ENCODE measurements at regions not wholly inside any gene's neighbourhood (a gene's known extent, or its start where the extent isn't known, plus 50 kb on each side); places are given as distances from the start of the nearest gene placed in this dataset.

- FAIRE-seq: no peak
- DNase-seq (ENCODE audit: insufficient read length, low spot score): no peak
- TF ChIP-seq SPI1 (IDR thresholded peaks at IDR 0.05; ENCODE audit: low read depth, low read length): no peak
- no peak for TF ChIP-seq PAX5 (IDR thresholded peaks at IDR 0.05; ENCODE audit: insufficient read depth, low read length, severe bottlenecking)
- no peak for TF ChIP-seq POLR2A (IDR thresholded peaks at IDR 0.05; ENCODE audit: low read depth, low read length)
- no peak for TF ChIP-seq POLR2AphosphoS5 (IDR thresholded peaks at IDR 0.05; ENCODE audit: low read depth, low read length)
- no peak for TF ChIP-seq POU2F2 (IDR thresholded peaks at IDR 0.05; ENCODE audit: low read depth, low read length)
- no peak for TF ChIP-seq TAF1 (IDR thresholded peaks at IDR 0.05; ENCODE audit: low read depth, low read length)
Measured at GRCh38 chr7:25578991-25579777, 350.9 kb upstream of the NPVF start.

DNA sequence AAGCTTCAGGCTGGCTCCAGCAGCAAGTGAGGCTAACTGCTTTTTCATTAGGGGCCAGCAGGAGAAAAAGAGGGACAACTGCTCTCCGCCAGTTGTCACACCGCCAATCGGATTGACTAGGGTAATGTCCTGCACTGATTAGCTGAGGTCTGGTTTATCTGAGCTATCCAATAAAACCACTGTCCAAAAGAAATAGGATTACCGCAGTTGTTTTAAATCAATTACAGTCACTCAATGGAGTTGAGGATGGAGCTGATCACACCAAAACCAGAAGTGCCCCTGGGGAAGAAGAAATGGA lies 351.4 kb upstream of the NPVF start:
- TF ChIP-seq POU2F2 (IDR thresholded peaks at IDR 0.05; ENCODE audit: low read depth, low read length) (no peak), PAX5 (IDR thresholded peaks at IDR 0.05; ENCODE audit: insufficient read depth, low read length, severe bottlenecking) (no peak), SPI1 (IDR thresholded peaks at IDR 0.05; ENCODE audit: low read depth, low read length) (no peak), POLR2AphosphoS5 (IDR thresholded peaks at IDR 0.05; ENCODE audit: low read depth, low read length) (no peak), POLR2A (IDR thresholded peaks at IDR 0.05; ENCODE audit: low read depth, low read length) (no peak), TAF1 (IDR thresholded peaks at IDR 0.05; ENCODE audit: low read depth, low read length) (no peak)
- FAIRE-seq: no peak
- DNase-seq (ENCODE audit: insufficient read length, low spot score): no peak

GRCh38 chr7:25580141-25580540 lies 351.9 kb upstream of the NPVF start:
- TF ChIP-seq SPI1 (IDR thresholded peaks at IDR 0.05; ENCODE audit: low read depth, low read length) (no peak), PAX5 (IDR thresholded peaks at IDR 0.05; ENCODE audit: insufficient read depth, low read length, severe bottlenecking) (no peak), POLR2A (IDR thresholded peaks at IDR 0.05; ENCODE audit: low read depth, low read length) (no peak), POLR2AphosphoS5 (IDR thresholded peaks at IDR 0.05; ENCODE audit: low read depth, low read length) (no peak), TAF1 (IDR thresholded peaks at IDR 0.05; ENCODE audit: low read depth, low read length) (no peak), POU2F2 (IDR thresholded peaks at IDR 0.05; ENCODE audit: low read depth, low read length) (no peak)
- no peak for DNase-seq (ENCODE audit: insufficient read length, low spot score)
- no peak for FAIRE-seq

DNA sequence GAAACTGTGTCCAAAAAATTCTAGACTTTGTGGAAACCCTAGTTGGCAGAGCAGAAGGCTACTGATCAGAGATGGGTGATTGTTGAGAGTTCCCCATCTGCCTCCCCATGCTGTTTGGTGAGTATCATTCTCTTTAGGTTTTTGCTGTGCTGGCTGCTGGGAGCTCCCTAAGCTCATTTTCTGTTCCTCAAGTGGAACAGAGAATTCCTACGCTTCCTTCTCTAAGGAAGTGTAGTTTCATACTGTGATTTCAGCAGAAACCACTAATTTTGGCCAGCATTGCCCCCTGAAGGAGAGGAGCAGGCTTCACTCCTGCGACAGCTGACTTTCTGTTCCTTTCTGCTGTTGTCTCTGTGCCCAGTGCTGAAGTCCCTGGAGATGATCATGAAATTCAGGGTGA lies 355.3 kb upstream of the NPVF start:
- TF ChIP-seq POLR2A (IDR thresholded peaks at IDR 0.05; ENCODE audit: low read depth, low read length) (no peak), POLR2AphosphoS5 (IDR thresholded peaks at IDR 0.05; ENCODE audit: low read depth, low read length) (no peak), PAX5 (IDR thresholded peaks at IDR 0.05; ENCODE audit: insufficient read depth, low read length, severe bottlenecking) (no peak), POU2F2 (IDR thresholded peaks at IDR 0.05; ENCODE audit: low read depth, low read length) (no peak), SPI1 (IDR thresholded peaks at IDR 0.05; ENCODE audit: low read depth, low read length) (no peak), TAF1 (IDR thresholded peaks at IDR 0.05; ENCODE audit: low read depth, low read length) (no peak)
- FAIRE-seq: no peak
- DNase-seq (ENCODE audit: insufficient read length, low spot score): no peak

DNA sequence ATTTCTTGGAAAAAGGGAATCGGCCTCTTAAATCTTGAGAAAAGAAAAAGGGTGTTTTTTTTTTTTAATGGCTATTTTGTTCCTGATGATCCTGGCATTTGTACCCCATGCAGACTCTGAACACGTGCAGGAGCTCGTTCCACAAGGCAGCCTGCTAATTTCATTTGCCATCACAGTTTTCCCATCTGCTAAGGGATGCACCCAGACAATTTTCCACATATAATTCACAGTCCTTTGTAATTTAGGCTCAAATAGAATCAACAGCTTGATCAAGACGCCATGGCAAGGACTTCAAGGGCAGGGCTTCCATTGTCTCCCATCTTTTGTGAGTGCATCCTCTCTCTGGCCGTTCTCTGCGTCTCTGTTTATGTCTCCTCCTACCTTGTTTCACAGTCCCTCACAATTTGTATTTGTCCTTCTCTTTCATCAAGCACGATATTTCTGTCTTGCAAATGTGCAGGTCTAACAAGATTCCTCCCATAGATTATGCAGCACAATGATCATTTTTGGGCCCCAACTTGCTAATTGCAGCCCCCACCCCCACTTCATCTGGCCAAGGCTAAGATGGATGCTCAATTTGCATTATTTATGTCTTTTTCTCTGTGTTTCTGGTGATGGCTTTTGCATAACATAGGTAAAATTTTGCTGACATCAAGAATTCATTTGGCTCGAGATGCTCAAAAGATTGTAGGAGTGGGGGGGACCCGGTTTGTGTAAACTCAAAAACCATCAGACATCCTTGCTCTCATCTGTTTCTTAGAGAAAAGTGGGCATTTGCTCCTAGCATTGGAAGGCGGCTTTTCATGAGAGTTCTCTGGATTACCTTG lies 356.0 kb upstream of the NPVF start:
- no peak for TF ChIP-seq POU2F2 (IDR thresholded peaks at IDR 0.05; ENCODE audit: low read depth, low read length)
- no peak for TF ChIP-seq TAF1 (IDR thresholded peaks at IDR 0.05; ENCODE audit: low read depth, low read length)
- TF ChIP-seq POLR2A (IDR thresholded peaks at IDR 0.05; ENCODE audit: low read depth, low read length): no peak
- no peak for TF ChIP-seq PAX5 (IDR thresholded peaks at IDR 0.05; ENCODE audit: insufficient read depth, low read length, severe bottlenecking)
- no peak for TF ChIP-seq POLR2AphosphoS5 (IDR thresholded peaks at IDR 0.05; ENCODE audit: low read depth, low read length)
- no peak for TF ChIP-seq SPI1 (IDR thresholded peaks at IDR 0.05; ENCODE audit: low read depth, low read length)
- FAIRE-seq (no peak), DNase-seq (ENCODE audit: insufficient read length, low spot score) (no peak)

DNA sequence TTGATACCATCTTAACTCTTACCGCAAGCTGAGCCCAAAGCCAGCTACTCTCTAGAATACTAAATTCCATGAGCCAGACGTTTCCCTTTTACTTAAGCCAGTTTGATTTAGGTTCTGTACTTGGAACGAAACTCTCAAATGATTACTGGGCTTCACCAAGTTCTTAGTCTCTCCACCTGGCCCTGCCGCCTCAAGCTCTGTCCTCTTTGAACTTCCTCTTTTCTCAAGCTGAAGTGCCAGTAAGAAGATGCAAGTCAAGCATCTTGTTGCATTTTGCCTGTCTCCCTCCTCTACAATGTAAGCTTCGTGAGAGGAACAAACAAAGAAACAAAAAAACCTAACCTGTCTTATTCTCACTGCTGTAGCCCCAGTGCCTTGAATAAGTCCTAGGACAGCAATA lies 358.2 kb upstream of the NPVF start:
- FAIRE-seq: no peak
- DNase-seq (ENCODE audit: insufficient read length, low spot score): no peak
- no peak for TF ChIP-seq SPI1 (IDR thresholded peaks at IDR 0.05; ENCODE audit: low read depth, low read length)
- TF ChIP-seq POLR2A (IDR thresholded peaks at IDR 0.05; ENCODE audit: low read depth, low read length): no peak
- no peak for TF ChIP-seq POU2F2 (IDR thresholded peaks at IDR 0.05; ENCODE audit: low read depth, low read length)
- TF ChIP-seq TAF1 (IDR thresholded peaks at IDR 0.05; ENCODE audit: low read depth, low read length): no peak
- no peak for TF ChIP-seq PAX5 (IDR thresholded peaks at IDR 0.05; ENCODE audit: insufficient read depth, low read length, severe bottlenecking)
- no peak for TF ChIP-seq POLR2AphosphoS5 (IDR thresholded peaks at IDR 0.05; ENCODE audit: low read depth, low read length)

GRCh38 chr7:25594122-25594521 lies 365.8 kb upstream of the NPVF start:
- no peak for TF ChIP-seq POU2F2 (IDR thresholded peaks at IDR 0.05; ENCODE audit: low read depth, low read length)
- no peak for TF ChIP-seq TAF1 (IDR thresholded peaks at IDR 0.05; ENCODE audit: low read depth, low read length)
- no peak for TF ChIP-seq SPI1 (IDR thresholded peaks at IDR 0.05; ENCODE audit: low read depth, low read length)
- no peak for TF ChIP-seq POLR2AphosphoS5 (IDR thresholded peaks at IDR 0.05; ENCODE audit: low read depth, low read length)
- TF ChIP-seq POLR2A (IDR thresholded peaks at IDR 0.05; ENCODE audit: low read depth, low read length): no peak
- no peak for TF ChIP-seq PAX5 (IDR thresholded peaks at IDR 0.05; ENCODE audit: insufficient read depth, low read length, severe bottlenecking)
- FAIRE-seq (no peak), DNase-seq (ENCODE audit: insufficient read length, low spot score) (no peak)

GRCh38 chr7:25594728-25595127 lies 366.4 kb upstream of the NPVF start:
- TF ChIP-seq POLR2A (IDR thresholded peaks at IDR 0.05; ENCODE audit: low read depth, low read length): no peak
- TF ChIP-seq SPI1 (IDR thresholded peaks at IDR 0.05; ENCODE audit: low read depth, low read length): no peak
- no peak for TF ChIP-seq POU2F2 (IDR thresholded peaks at IDR 0.05; ENCODE audit: low read depth, low read length)
- TF ChIP-seq TAF1 (IDR thresholded peaks at IDR 0.05; ENCODE audit: low read depth, low read length): no peak
- no peak for TF ChIP-seq POLR2AphosphoS5 (IDR thresholded peaks at IDR 0.05; ENCODE audit: low read depth, low read length)
- no peak for TF ChIP-seq PAX5 (IDR thresholded peaks at IDR 0.05; ENCODE audit: insufficient read depth, low read length, severe bottlenecking)

GRCh38 chr7:25595996-25596395 lies 367.7 kb upstream of the NPVF start:
- DNase-seq (ENCODE audit: insufficient read length, low spot score) (no peak), FAIRE-seq (no peak)
- TF ChIP-seq SPI1 (IDR thresholded peaks at IDR 0.05; ENCODE audit: low read depth, low read length): no peak

More at GRCh38 chr7:25594728-25595127, 366.4 kb upstream of the NPVF start:
- no peak for FAIRE-seq
- DNase-seq (ENCODE audit: insufficient read length, low spot score): no peak
